PC-3 (cell line): ENCODE measurements at regions not wholly inside any gene's neighbourhood (a gene's known extent, or its start where the extent isn't known, plus 50 kb on each side); places are given as distances from the start of the nearest gene placed in this dataset.

Source experiments
- ATAC-seq: fragments of 200-7000 bp; cut with Tn5 transposase; 2 replicates; pipeline ENCODE4 v1.9.1; 2020; ENCODE audit warnings: mild to moderate bottlenecking, moderate library complexity
- BruUV-seq: library from RNA; stranded (reverse); fragments of 400-500 nt; replicated peaks from 2 replicates; lab custom pipeline; 2021; lab: Mats Ljungman, UMichigan
- CTCF ChIA-PET: fragments of 300-600 bp; sonication (Branson Sonifier 250); formaldehyde crosslinking; loops from one replicate; lab custom pipeline; 2022; ENCODE audit warnings: antibody characterized with exemption; lab: Charles Lee
- POLR2A ChIA-PET: fragments of 300-600 bp; sonication (Branson Sonifier 250); formaldehyde crosslinking; loops from one replicate; lab custom pipeline; 2022; ENCODE audit warnings: antibody characterized with exemption; ENCODE audit not compliant: unreplicated experiment; lab: Charles Lee
- DNase-seq: peaks from one replicate; pipeline ENCODE4 v3.0.0-alpha.2; 2015
- H2AFZ ChIP-seq: fragments of 300-600 bp; sonication (generic); 2 replicates; pipeline ENCODE4 v1.6.0; 2016; ENCODE audit warnings: antibody characterized with exemption, low read length
- H3F3A ChIP-seq: fragments of 300-600 bp; sonication (generic); one replicate; pipeline ENCODE4 v1.6.0; 2017; ENCODE audit warnings: antibody characterized with exemption, low read length, control low read depth, mild to moderate bottlenecking; ENCODE audit not compliant: unreplicated experiment
- H3K27ac ChIP-seq: fragments of 300-600 bp; sonication (generic); 2 replicates; pipeline ENCODE4 v1.5.1; 2016; ENCODE audit warnings: mild to moderate bottlenecking, low read length
- H3K27me3 ChIP-seq: fragments of 300-600 bp; sonication (generic); 2 replicates; pipeline ENCODE4 v1.6.1; 2016; ENCODE audit warnings: low read length, mixed read lengths
- H3K36me3 ChIP-seq: fragments of 300-600 bp; sonication (generic); 2 replicates; pipeline ENCODE4 v1.6.1; 2016; ENCODE audit warnings: low read depth, mixed run types, low read length, mixed read lengths
- H3K4me1 ChIP-seq: fragments of 300-600 bp; sonication (generic); 2 replicates; pipeline ENCODE4 v1.5.1; 2016; ENCODE audit warnings: low read length; ENCODE audit not compliant: insufficient read depth
- H3K4me2 ChIP-seq: fragments of 300-600 bp; sonication (generic); 2 replicates; pipeline ENCODE4 v1.6.0; 2016; ENCODE audit warnings: low read length
- H3K4me3 ChIP-seq: fragments of 300-600 bp; sonication (generic); 2 replicates; pipeline ENCODE4 v1.5.1; 2016; ENCODE audit warnings: mild to moderate bottlenecking, low read length, mixed read lengths
- H3K79me2 ChIP-seq: fragments of 300-600 bp; sonication (generic); 2 replicates; pipeline ENCODE4 v1.6.1; 2017; ENCODE audit warnings: low read length, mixed read lengths
- H3K9ac ChIP-seq: fragments of 300-600 bp; sonication (generic); 2 replicates; pipeline ENCODE4 v1.6.0; 2016; ENCODE audit warnings: mild to moderate bottlenecking, low read length
- H3K9me2 ChIP-seq: fragments of 300-600 bp; sonication (generic); replicated peaks from 2 replicates; pipeline ENCODE4 v1.6.1; 2016; ENCODE audit warnings: mixed run types, low read length, mixed read lengths
- H3K9me3 ChIP-seq: fragments of 300-600 bp; sonication (generic); 2 replicates; pipeline ENCODE4 v1.6.1; 2016; ENCODE audit warnings: low read length, mixed read lengths
- H4K20me1 ChIP-seq: fragments of 300-600 bp; sonication (generic); 2 replicates; pipeline ENCODE4 v1.6.1; 2016; ENCODE audit warnings: low read length, mixed read lengths
- CTCF ChIP-seq: fragments of 300-600 bp; sonication (generic); conservative IDR thresholded peaks from 2 replicates; pipeline ENCODE4 v1.5.1; 2017; ENCODE audit warnings: antibody characterized with exemption, low read depth, mild to moderate bottlenecking, low read length
- EZH2 ChIP-seq: fragments of 300-600 bp; sonication (generic); IDR thresholded peaks from one replicate; pipeline ENCODE4 v1.6.1; 2017; ENCODE audit warnings: antibody characterized with exemption, mild to moderate bottlenecking, low read length; ENCODE audit not compliant: unreplicated experiment
- EZH2phosphoT487 ChIP-seq: fragments of 300-600 bp; sonication (generic); IDR thresholded peaks from 2 replicates; pipeline ENCODE4 v1.6.1; 2018; ENCODE audit warnings: mild to moderate bottlenecking, antibody characterized with exemption, low read length, borderline replicate concordance
- intact Hi-C: fragments of 100-400 bp; cut with micrococcal nuclease; formaldehyde crosslinking; loops from 2 replicates; pipeline ENCODE4 v1.9.0; 2023

GRCh38 chr1:245046315-245046714 lies 108.5 kb upstream of the KIF26B start:
- H3K27me3 ChIP-seq = no peaks in the 10 kb centered on the region
- H3K4me2 ChIP-seq = no peak overlapping the region
- H3K9ac ChIP-seq = no peak overlapping the region
- no peaks in the 10 kb centered on the region for H3K9me3 ChIP-seq
- H3K79me2 ChIP-seq = no peaks in the 10 kb centered on the region
- no peaks in the 10 kb centered on the region for H3K4me1 ChIP-seq
- no peaks in the 10 kb centered on the region for H3F3A ChIP-seq
- ChIA-PET CTCF (interaction anchor here (0.6 kb wide), 1 partner anchor 220 kb away, joined by 7 read pairs; no protein-coding TSS in a partner anchor), POLR2A (interaction anchor here (0.6 kb wide), 1 partner anchor 233 kb away, joined by 5 read pairs; no protein-coding TSS in a partner anchor)
- intact Hi-C loops = no loop called here
- H4K20me1 ChIP-seq = no peaks in the 10 kb centered on the region
- DNase-seq (no peak), ATAC-seq (no peak)
- no peak for TF ChIP-seq EZH2
- TF ChIP-seq EZH2phosphoT487 = no peak
- TF ChIP-seq CTCF = no peak
- no peaks in the 10 kb centered on the region for H3K9me2 ChIP-seq
- H3K4me3 ChIP-seq = no peak overlapping the region
- no peak overlapping the region for H3K27ac ChIP-seq
- no peak overlapping the region for H2AFZ ChIP-seq
- no TSS peak for BruUV-seq
- no peaks in the 10 kb centered on the region for H3K36me3 ChIP-seq

DNA sequence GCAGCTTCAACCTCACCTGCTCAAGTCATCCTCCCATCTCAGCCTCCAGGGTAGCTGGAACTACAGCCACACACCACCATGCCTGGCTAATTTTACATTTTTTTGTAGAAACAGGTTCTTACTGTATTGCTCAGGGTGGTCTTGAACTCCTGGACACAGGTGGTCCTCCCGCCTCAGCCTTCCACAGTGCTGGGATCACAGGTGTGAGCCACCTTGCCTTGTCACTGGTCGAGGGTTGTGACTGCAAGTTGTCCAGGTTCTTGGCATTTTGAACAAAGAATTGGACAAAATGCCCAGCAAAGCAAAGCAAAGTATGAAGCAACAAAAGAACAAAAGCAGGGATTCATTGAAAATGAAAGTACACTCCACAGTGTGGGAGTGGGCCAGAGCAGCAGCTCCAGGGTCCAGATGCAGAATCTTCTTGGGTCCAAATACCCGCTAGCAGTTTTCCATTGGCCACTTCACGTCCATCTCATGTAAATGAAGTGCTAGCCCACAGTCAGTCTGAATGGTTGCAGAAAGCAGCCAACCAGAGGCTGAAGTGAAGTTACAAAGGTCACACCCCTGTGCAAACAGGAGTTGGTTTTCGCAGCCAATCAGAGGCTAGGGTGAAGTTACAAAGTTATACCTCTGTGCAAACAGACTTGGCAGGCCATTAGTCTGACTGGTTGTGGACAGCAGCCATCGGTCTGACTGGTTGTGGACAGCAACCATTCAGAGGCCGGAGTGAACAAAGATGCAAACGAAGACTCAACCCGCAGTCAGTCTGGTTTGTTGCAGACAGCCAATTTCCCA lies 109.5 kb upstream of the KIF26B start:
- BruUV-seq = no TSS peak
- Histone ChIP-seq H2AFZ (no peak overlapping the region), H3K9me2 (no peaks in the 10 kb centered on the region), H4K20me1 (no peaks in the 10 kb centered on the region), H3K4me2 (no peak overlapping the region; the same call in 1 of the 2 replicates), H3K9ac (no peak overlapping the region), H3K36me3 (no peaks in the 10 kb centered on the region), H3K79me2 (no peaks in the 10 kb centered on the region), H3K4me1 (no peaks in the 10 kb centered on the region), H3K4me3 (no peak overlapping the region), H3F3A (no peaks in the 10 kb centered on the region), H3K27ac (no peak overlapping the region), H3K9me3 (no peaks in the 10 kb centered on the region), H3K27me3 (no peaks in the 10 kb centered on the region)
- ATAC-seq (peak; percentile 75), DNase-seq (peak; percentile 53)
- intact Hi-C loops = no loop called here
- POLR2A ChIA-PET = no interaction called here
- TF ChIP-seq CTCF (no peak), EZH2 (no peak), EZH2phosphoT487 (no peak)
- CTCF ChIA-PET = interaction anchor here (0.6 kb wide), 1 partner anchor 182 kb away, joined by 3 read pairs; no protein-coding TSS in a partner anchor

GRCh38 chr1:245043611-245043940 lies 111.2 kb upstream of the KIF26B start:
- Histone ChIP-seq H3F3A (no peaks in the 10 kb centered on the region), H3K9ac (no peak overlapping the region), H2AFZ (no peak overlapping the region), H3K27me3 (no peaks in the 10 kb centered on the region), H3K9me2 (no peaks in the 10 kb centered on the region), H3K9me3 (no peaks in the 10 kb centered on the region), H3K4me3 (no peak overlapping the region), H3K4me2 (no peak overlapping the region), H3K36me3 (no peaks in the 10 kb centered on the region), H4K20me1 (no peaks in the 10 kb centered on the region), H3K27ac (no peak overlapping the region), H3K4me1 (no peaks in the 10 kb centered on the region), H3K79me2 (no peaks in the 10 kb centered on the region)
- ATAC-seq (no peak), DNase-seq (no peak)
- TF ChIP-seq CTCF (no peak), EZH2phosphoT487 (no peak), EZH2 (no peak)
- intact Hi-C loops = no loop called here
- BruUV-seq = no TSS peak
- POLR2A ChIA-PET = no interaction called here
- CTCF ChIA-PET = interaction anchor here (2.2 kb wide), 1 partner anchor 242 kb away, joined by 14 read pairs; no protein-coding TSS in a partner anchor
